ENCODE measurements at regions not wholly inside any gene's neighbourhood (a gene's known extent, or its start where the extent isn't known, plus 50 kb on each side); places are given as distances from the start of the nearest gene placed in this dataset.

- TF ChIP-seq POLR2A (IDR thresholded peaks at IDR 0.05), result no peak
- TF ChIP-seq POLR2AphosphoS5 (IDR thresholded peaks at IDR 0.05), result no peak
Measured at GRCh38 chr13:53170910-53171309, 142.3 kb downstream of the OLFM4 start.
